ENCODE measurements at regions not wholly inside any gene's neighbourhood (a gene's known extent, or its start where the extent isn't known, plus 50 kb on each side); places are given as distances from the start of the nearest gene placed in this dataset.

- no peaks in the 10 kb centered on the region for H3K27me3 ChIP-seq
- intact Hi-C loops (cut with DNase I): no loop called here
- no peak overlapping the region for H3K27ac ChIP-seq
- no peak for DNase-seq
- TF ChIP-seq, protein P1, sequence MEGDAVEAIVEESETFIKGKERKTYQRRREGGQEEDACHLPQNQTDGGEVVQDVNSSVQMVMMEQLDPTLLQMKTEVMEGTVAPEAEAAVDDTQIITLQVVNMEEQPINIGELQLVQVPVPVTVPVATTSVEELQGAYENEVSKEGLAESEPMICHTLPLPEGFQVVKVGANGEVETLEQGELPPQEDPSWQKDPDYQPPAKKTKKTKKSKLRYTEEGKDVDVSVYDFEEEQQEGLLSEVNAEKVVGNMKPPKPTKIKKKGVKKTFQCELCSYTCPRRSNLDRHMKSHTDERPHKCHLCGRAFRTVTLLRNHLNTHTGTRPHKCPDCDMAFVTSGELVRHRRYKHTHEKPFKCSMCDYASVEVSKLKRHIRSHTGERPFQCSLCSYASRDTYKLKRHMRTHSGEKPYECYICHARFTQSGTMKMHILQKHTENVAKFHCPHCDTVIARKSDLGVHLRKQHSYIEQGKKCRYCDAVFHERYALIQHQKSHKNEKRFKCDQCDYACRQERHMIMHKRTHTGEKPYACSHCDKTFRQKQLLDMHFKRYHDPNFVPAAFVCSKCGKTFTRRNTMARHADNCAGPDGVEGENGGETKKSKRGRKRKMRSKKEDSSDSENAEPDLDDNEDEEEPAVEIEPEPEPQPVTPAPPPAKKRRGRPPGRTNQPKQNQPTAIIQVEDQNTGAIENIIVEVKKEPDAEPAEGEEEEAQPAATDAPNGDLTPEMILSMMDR (IDR thresholded peaks at IDR 0.05): no peak
- H3K9me3 ChIP-seq: no peaks in the 10 kb centered on the region
- H3K9ac ChIP-seq (ENCODE audit: low read depth in 2 of 2, low read length in 2 of 2): no peak overlapping the region
- no peaks in the 10 kb centered on the region for H3K4me1 ChIP-seq
- no peak overlapping the region for H3K4me3 ChIP-seq
- H3K36me3 ChIP-seq: no peaks in the 10 kb centered on the region
These were observed 277.7 kb upstream of the DDHD1 start for GRCh38 chr14:53430870-53431269.

DNA sequence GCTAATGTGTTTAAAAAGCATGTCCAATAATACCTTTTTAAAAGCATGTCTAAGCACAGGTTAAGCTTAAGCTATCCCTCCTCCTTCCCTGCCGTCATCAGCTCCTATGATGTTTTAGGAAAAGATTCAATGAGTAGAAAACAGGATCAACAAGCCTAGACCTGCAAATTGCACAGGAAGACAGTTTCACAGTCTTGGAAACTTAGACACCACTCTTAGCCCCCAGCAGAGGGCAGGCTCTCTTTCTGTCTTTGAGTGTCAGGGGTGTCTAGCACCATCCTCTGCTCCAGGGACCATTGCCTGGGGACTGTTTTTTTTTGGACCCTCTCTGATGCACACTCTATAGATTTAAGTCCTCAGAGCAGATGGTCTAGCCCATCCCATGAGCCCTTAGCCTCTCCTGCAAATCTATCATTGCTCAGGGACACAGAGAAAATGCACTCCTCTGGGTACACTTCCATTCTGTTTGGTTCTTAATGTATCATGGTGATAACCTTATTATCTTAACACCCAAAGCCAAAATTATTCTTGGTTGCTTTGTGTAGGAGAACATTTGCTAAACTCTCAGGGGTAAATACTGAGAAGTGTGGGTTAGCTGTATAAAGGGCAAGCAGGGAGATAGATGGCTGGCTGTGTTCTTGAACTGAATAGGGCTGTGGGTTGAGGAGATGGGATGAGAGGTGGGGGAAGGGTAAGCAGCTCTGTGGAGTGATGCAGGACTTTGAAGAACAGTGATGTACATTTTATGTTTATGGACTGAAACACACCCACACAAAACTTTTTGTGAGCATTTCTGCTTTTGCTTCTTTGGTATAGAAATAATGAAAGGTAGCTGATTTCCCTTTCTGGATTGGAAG, 259.9 kb upstream of the DDHD1 start:
- no peak for DNase-seq

GRCh38 chr14:53411125-53411524, 258.0 kb upstream of the DDHD1 start:
- H3K27ac ChIP-seq: no peak overlapping the region
- no peaks in the 10 kb centered on the region for H3K4me1 ChIP-seq
- no peaks in the 10 kb centered on the region for H3K27me3 ChIP-seq
- no peak overlapping the region for H3K4me3 ChIP-seq
- H3K36me3 ChIP-seq: no peaks in the 10 kb centered on the region
- no peak for DNase-seq
- no peak overlapping the region for H3K9ac ChIP-seq (ENCODE audit: low read depth in 2 of 2, low read length in 2 of 2)
- intact Hi-C loops (cut with DNase I): no loop called here
- TF ChIP-seq, protein P1 (IDR thresholded peaks at IDR 0.05): no peak
- no peaks in the 10 kb centered on the region for H3K9me3 ChIP-seq

More for the DNA sequence above, 259.9 kb upstream of the DDHD1 start:
- no peak overlapping the region for H3K4me3 ChIP-seq
- H3K27me3 ChIP-seq: no peaks in the 10 kb centered on the region
- H3K9ac ChIP-seq (ENCODE audit: low read depth in 2 of 2, low read length in 2 of 2): no peak overlapping the region
- TF ChIP-seq, protein P1 (IDR thresholded peaks at IDR 0.05): no peak
- no peaks in the 10 kb centered on the region for H3K36me3 ChIP-seq
- H3K9me3 ChIP-seq: no peaks in the 10 kb centered on the region
- no peaks in the 10 kb centered on the region for H3K4me1 ChIP-seq
- intact Hi-C loops (cut with DNase I): no loop called here
- no peak overlapping the region for H3K27ac ChIP-seq

DNA sequence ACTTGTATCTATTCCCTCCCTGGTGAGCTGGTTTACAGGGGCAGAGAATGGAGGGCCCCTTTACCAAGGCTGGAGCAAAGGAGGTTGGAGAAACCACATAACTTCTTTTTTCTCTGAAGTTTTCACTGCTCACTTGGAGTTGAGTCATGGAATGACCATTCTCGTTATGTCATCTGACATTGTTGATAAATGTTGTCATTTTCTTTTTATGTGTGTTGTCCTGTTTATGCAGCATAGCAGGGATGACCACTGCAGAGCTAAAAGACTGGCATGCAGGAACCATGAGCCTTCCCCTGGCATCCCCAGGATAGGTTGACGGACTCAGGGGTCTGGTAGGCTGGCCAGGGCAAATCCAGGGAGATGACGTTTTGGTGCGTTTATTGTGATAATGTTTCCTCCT, 256.8 kb upstream of the DDHD1 start:
- H3K9me3 ChIP-seq: no peaks in the 10 kb centered on the region
- H3K4me1 ChIP-seq: no peaks in the 10 kb centered on the region
- intact Hi-C loops (cut with DNase I): no loop called here
- no peak overlapping the region for H3K27ac ChIP-seq
- no peaks in the 10 kb centered on the region for H3K27me3 ChIP-seq
- TF ChIP-seq, protein P1 (IDR thresholded peaks at IDR 0.05): no peak
- H3K36me3 ChIP-seq: no peaks in the 10 kb centered on the region
- no peak for DNase-seq
- no peak overlapping the region for H3K4me3 ChIP-seq
- H3K9ac ChIP-seq (ENCODE audit: low read depth in 2 of 2, low read length in 2 of 2): no peak overlapping the region

DNA sequence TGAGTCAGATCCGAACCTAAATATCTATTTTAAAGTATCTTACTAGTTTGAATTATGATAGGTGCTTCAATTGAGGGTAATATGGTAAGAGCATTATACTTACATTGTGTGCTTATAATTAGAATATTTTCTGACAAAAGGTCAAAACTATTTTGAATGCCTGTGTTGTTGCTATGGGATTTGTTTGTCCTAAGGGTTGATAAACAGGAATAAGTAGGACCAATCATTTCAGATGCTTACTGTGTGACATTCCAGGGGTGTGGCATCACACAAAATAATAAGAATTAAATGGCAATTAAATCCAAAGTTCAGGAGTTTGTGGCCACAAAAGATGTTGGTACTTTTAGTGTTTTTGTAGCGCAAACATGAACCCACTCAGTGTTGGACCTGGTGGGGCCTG, 256.2 kb upstream of the DDHD1 start:
- Histone ChIP-seq H3K4me1 (no peaks in the 10 kb centered on the region), H3K9me3 (no peaks in the 10 kb centered on the region), H3K27ac (no peak overlapping the region), H3K36me3 (no peaks in the 10 kb centered on the region), H3K4me3 (no peak overlapping the region), H3K9ac (ENCODE audit: low read depth in 2 of 2, low read length in 2 of 2) (no peak overlapping the region), H3K27me3 (no peaks in the 10 kb centered on the region)
- intact Hi-C loops (cut with DNase I): no loop called here
- TF ChIP-seq, protein P1 (IDR thresholded peaks at IDR 0.05): no peak
- no peak for DNase-seq

All from colonic mucosa (tissue), 4 donors.